Body of pancreas (tissue), 4 donors: ENCODE measurements at regions not wholly inside any gene's neighbourhood (a gene's known extent, or its start where the extent isn't known, plus 50 kb on each side); places are given as distances from the start of the nearest gene placed in this dataset.

ENCODE experiments used
- CTCF ChIP-seq, 7 experiments: fragments of 450-650 bp in 4 of 7; fragments of 200-600 bp in 3 of 7; sonication (generic) in 3 of 7; IDR thresholded peaks; one replicate each; pipeline ENCODE4 v1.5.1; 2016 to 2019; ENCODE audit warnings: antibody characterized with exemption in 7 of 7
- POLR2A ChIP-seq, 3 donors: fragments of 450-650 bp; IDR thresholded peaks; one replicate each; pipeline ENCODE4 v1.6.1; 2016; ENCODE audit warnings: antibody characterized with exemption in 3 of 3, mild to moderate bottlenecking in 2 of 3

GRCh38 chr9:109969573-109970237 lies 189.7 kb downstream of the PALM2AKAP2 start:
- TF ChIP-seq CTCF (IDR thresholded peaks at IDR 0.05) (no peak), POLR2A (IDR thresholded peaks at IDR 0.05) (no peak)
